ENCODE measurements at regions not wholly inside any gene's neighbourhood (a gene's known extent, or its start where the extent isn't known, plus 50 kb on each side); places are given as distances from the start of the nearest gene placed in this dataset.

GRCh38 chr2:238987352-238987981 is 139.6 kb downstream of the TWIST2 start:
- no peaks in the 10 kb centered on the region for H3K9me3 ChIP-seq (ENCODE audit: control insufficient read depth, insufficient read depth, low read depth, low read length)
- no peaks in the 10 kb centered on the region for H3K4me1 ChIP-seq (ENCODE audit: control insufficient read depth, insufficient read depth, low read length)
- H3K4me3 ChIP-seq (ENCODE audit: low read depth, low read length) = no peak overlapping the region
- POLR2A ChIA-PET = no interaction called here
- no peak for TF ChIP-seq ZNF48 (tag by site-specific recombination; IDR thresholded peaks at IDR 0.05)
- TF ChIP-seq ZSCAN16 (tag by site-specific recombination; IDR thresholded peaks at IDR 0.05) = no peak
- CTCF ChIA-PET = interaction anchor here (0.7 kb wide), 1 partner anchor 203 kb away, joined by 3 read pairs; no protein-coding TSS in a partner anchor
- H3K36me3 ChIP-seq (ENCODE audit: control insufficient read depth in 2 of 2, insufficient read depth in 1 of 2, low read length in 2 of 2) = no peaks in the 10 kb centered on the region
- H3K27ac ChIP-seq (ENCODE audit: extremely low read depth, low read depth, low read length) = no peak overlapping the region

GRCh38 chr2:238988105-238988504 is 140.2 kb downstream of the TWIST2 start:
- no peaks in the 10 kb centered on the region for H3K4me1 ChIP-seq (ENCODE audit: control insufficient read depth, insufficient read depth, low read length)
- H3K27ac ChIP-seq (ENCODE audit: extremely low read depth, low read depth, low read length) = no peak overlapping the region
- CTCF ChIA-PET = no interaction called here
- POLR2A ChIA-PET = no interaction called here
- H3K36me3 ChIP-seq (ENCODE audit: control insufficient read depth in 2 of 2, insufficient read depth in 1 of 2, low read length in 2 of 2) = no peaks in the 10 kb centered on the region
- TF ChIP-seq ZNF530 (tag by site-specific recombination; IDR thresholded peaks at IDR 0.05; ENCODE audit: low read depth) = no peak
- TF ChIP-seq ZNF747 (tag by site-specific recombination; IDR thresholded peaks at IDR 0.05) = no peak
- TF ChIP-seq FEZF1 (tag by site-specific recombination; IDR thresholded peaks at IDR 0.05) = no peak
- TF ChIP-seq MYNN (tag by site-specific recombination; IDR thresholded peaks at IDR 0.05; ENCODE audit: borderline replicate concordance) = no peak
- no peak for TF ChIP-seq MEIS1 (CRISPR knock-in tag; IDR thresholded peaks at IDR 0.05; ENCODE audit: borderline replicate concordance)
- no peak for TF ChIP-seq OSR2 (tag by site-specific recombination; IDR thresholded peaks at IDR 0.05)
- no peak for TF ChIP-seq EGR2 (tag by site-specific recombination; IDR thresholded peaks at IDR 0.05; ENCODE audit: low read depth)
- TF ChIP-seq ZNF391 (tag by site-specific recombination; IDR thresholded peaks at IDR 0.05; ENCODE audit: borderline replicate concordance, low read depth) = no peak
- no peaks in the 10 kb centered on the region for H3K9me3 ChIP-seq (ENCODE audit: control insufficient read depth, insufficient read depth, low read depth, low read length)
- no peak overlapping the region for H3K4me3 ChIP-seq (ENCODE audit: low read depth, low read length)

GRCh38 chr2:238988752-238989151 is 140.9 kb downstream of the TWIST2 start:
- Histone ChIP-seq H3K27ac (ENCODE audit: extremely low read depth, low read depth, low read length) (no peak overlapping the region), H3K36me3 (ENCODE audit: control insufficient read depth in 2 of 2, insufficient read depth in 1 of 2, low read length in 2 of 2) (no peaks in the 10 kb centered on the region), H3K4me1 (ENCODE audit: control insufficient read depth, insufficient read depth, low read length) (no peaks in the 10 kb centered on the region), H3K9me3 (ENCODE audit: control insufficient read depth, insufficient read depth, low read depth, low read length) (no peaks in the 10 kb centered on the region), H3K4me3 (ENCODE audit: low read depth, low read length) (no peak overlapping the region)
- POLR2A ChIA-PET = no interaction called here
- CTCF ChIA-PET = no interaction called here
- TF ChIP-seq ZFP41 (tag by site-specific recombination; IDR thresholded peaks at IDR 0.05; ENCODE audit: borderline replicate concordance) (no peak), ZBTB1 (tag by site-specific recombination; IDR thresholded peaks at IDR 0.05) (no peak), ZNF335 (tag by site-specific recombination; conservative IDR thresholded peaks at IDR 0.05) (no peak), ZNF777 (tag by site-specific recombination; IDR thresholded peaks at IDR 0.05; ENCODE audit: borderline replicate concordance) (no peak), KLF8 (tag by site-specific recombination; IDR thresholded peaks at IDR 0.05) (no peak), ZNF610 (tag by site-specific recombination; IDR thresholded peaks at IDR 0.05; ENCODE audit: borderline replicate concordance) (no peak), ZBTB17 (tag by site-specific recombination; IDR thresholded peaks at IDR 0.05) (no peak), ZNF488 (tag by site-specific recombination; IDR thresholded peaks at IDR 0.05) (no peak), REST (tag by site-specific recombination; IDR thresholded peaks at IDR 0.05) (no peak), PBX3 (CRISPR knock-in tag; IDR thresholded peaks at IDR 0.05) (no peak)
